Breast epithelium (tissue), 3 donors: ENCODE measurements at regions not wholly inside any gene's neighbourhood (a gene's known extent, or its start where the extent isn't known, plus 50 kb on each side); places are given as distances from the start of the nearest gene placed in this dataset.

Experiments
- POLR2A ChIP-seq: fragments of 450-650 bp; IDR thresholded peaks from one replicate; pipeline ENCODE4 v1.6.1; 2016; ENCODE audit warnings: antibody characterized with exemption, mild to moderate bottlenecking, moderate library complexity
- TF ChIP-seq, protein P1 (sequence below), 3 donors: fragments of 450-650 bp; IDR thresholded peaks; one replicate each; pipeline ENCODE4 v1.5.1; 2016 to 2017; ENCODE audit warnings: antibody characterized with exemption in 3 of 3, mild to moderate bottlenecking in 3 of 3, moderate library complexity in 3 of 3

- TF ChIP-seq, protein P1, sequence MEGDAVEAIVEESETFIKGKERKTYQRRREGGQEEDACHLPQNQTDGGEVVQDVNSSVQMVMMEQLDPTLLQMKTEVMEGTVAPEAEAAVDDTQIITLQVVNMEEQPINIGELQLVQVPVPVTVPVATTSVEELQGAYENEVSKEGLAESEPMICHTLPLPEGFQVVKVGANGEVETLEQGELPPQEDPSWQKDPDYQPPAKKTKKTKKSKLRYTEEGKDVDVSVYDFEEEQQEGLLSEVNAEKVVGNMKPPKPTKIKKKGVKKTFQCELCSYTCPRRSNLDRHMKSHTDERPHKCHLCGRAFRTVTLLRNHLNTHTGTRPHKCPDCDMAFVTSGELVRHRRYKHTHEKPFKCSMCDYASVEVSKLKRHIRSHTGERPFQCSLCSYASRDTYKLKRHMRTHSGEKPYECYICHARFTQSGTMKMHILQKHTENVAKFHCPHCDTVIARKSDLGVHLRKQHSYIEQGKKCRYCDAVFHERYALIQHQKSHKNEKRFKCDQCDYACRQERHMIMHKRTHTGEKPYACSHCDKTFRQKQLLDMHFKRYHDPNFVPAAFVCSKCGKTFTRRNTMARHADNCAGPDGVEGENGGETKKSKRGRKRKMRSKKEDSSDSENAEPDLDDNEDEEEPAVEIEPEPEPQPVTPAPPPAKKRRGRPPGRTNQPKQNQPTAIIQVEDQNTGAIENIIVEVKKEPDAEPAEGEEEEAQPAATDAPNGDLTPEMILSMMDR (IDR thresholded peaks at IDR 0.05), result no peak
- TF ChIP-seq POLR2A, result no peak
Measured at GRCh38 chr5:2133080-2133479, 250.4 kb upstream of the IRX4 start.
